Progenitor cell of endocrine pancreas (in vitro differentiated cells): ENCODE measurements at regions not wholly inside any gene's neighbourhood (a gene's known extent, or its start where the extent isn't known, plus 50 kb on each side); places are given as distances from the start of the nearest gene placed in this dataset.
"Not testable (repeated sequence)": the region's sequence is repeated elsewhere in the genome, so short reads cannot be mapped to it uniquely, and the experiment has no call there.

ENCODE experiments used
- DNase-seq: peaks from one replicate; pipeline ENCODE4 v3.0.0; 2021; ENCODE audit warnings: low spot score; ENCODE audit not compliant: unreplicated experiment
- H3K27ac Mint-ChIP-seq: 2 replicates; pipeline ENCODE4 v1.8.0; 2021; ENCODE audit warnings: mild to moderate bottlenecking, moderate library complexity, mixed read lengths
- H3K27me3 Mint-ChIP-seq: 2 replicates; pipeline ENCODE4 v1.8.0; 2021; ENCODE audit warnings: mixed read lengths
- H3K36me3 Mint-ChIP-seq: 2 replicates; pipeline ENCODE4 v1.8.0; 2022; ENCODE audit warnings: mixed read lengths; ENCODE audit not compliant: insufficient read depth
- H3K4me1 Mint-ChIP-seq: 2 replicates; pipeline ENCODE4 v1.8.0; 2021; ENCODE audit warnings: low read depth, mixed read lengths
- H3K4me3 Mint-ChIP-seq: 2 replicates; pipeline ENCODE4 v1.8.0; 2021; ENCODE audit warnings: low read depth, mild to moderate bottlenecking, moderate library complexity, mixed read lengths
- H3K9me3 Mint-ChIP-seq: 2 replicates; pipeline ENCODE4 v1.8.0; 2021; ENCODE audit warnings: low read depth, mixed read lengths
- TF ChIP-seq, protein P1 (sequence below): fragments of 200-600 bp; sonication (generic); IDR thresholded peaks from one replicate; pipeline ENCODE4 v1.5.0; 2021; ENCODE audit warnings: antibody characterized with exemption, mild to moderate bottlenecking; ENCODE audit not compliant: unreplicated experiment

- no peaks in the 10 kb centered on the region for H3K36me3 Mint-ChIP-seq
- H3K27ac Mint-ChIP-seq: no peak overlapping the region
- no peaks in the 10 kb centered on the region for H3K4me1 Mint-ChIP-seq
- no peaks in the 10 kb centered on the region for H3K27me3 Mint-ChIP-seq
- DNase-seq: no peak
- H3K9me3 Mint-ChIP-seq: peaks cover 7% of the 10 kb centered on the region
- TF ChIP-seq, protein P1, sequence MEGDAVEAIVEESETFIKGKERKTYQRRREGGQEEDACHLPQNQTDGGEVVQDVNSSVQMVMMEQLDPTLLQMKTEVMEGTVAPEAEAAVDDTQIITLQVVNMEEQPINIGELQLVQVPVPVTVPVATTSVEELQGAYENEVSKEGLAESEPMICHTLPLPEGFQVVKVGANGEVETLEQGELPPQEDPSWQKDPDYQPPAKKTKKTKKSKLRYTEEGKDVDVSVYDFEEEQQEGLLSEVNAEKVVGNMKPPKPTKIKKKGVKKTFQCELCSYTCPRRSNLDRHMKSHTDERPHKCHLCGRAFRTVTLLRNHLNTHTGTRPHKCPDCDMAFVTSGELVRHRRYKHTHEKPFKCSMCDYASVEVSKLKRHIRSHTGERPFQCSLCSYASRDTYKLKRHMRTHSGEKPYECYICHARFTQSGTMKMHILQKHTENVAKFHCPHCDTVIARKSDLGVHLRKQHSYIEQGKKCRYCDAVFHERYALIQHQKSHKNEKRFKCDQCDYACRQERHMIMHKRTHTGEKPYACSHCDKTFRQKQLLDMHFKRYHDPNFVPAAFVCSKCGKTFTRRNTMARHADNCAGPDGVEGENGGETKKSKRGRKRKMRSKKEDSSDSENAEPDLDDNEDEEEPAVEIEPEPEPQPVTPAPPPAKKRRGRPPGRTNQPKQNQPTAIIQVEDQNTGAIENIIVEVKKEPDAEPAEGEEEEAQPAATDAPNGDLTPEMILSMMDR: no peak
- H3K4me3 Mint-ChIP-seq: no peak overlapping the region
These were observed 121.2 kb upstream of the ST8SIA4 start for GRCh38 chr5:101024299-101024698.

GRCh38 chr5:101018299-101018698, 115.2 kb upstream of the ST8SIA4 start:
- no peaks in the 10 kb centered on the region for H3K9me3 Mint-ChIP-seq
- no peaks in the 10 kb centered on the region for H3K36me3 Mint-ChIP-seq
- no peak for DNase-seq
- H3K27ac Mint-ChIP-seq: no peak overlapping the region
- H3K4me3 Mint-ChIP-seq: no peak overlapping the region
- no peaks in the 10 kb centered on the region for H3K27me3 Mint-ChIP-seq
- TF ChIP-seq, protein P1: no peak
- H3K4me1 Mint-ChIP-seq: peaks cover 2% of the 10 kb centered on the region

DNA sequence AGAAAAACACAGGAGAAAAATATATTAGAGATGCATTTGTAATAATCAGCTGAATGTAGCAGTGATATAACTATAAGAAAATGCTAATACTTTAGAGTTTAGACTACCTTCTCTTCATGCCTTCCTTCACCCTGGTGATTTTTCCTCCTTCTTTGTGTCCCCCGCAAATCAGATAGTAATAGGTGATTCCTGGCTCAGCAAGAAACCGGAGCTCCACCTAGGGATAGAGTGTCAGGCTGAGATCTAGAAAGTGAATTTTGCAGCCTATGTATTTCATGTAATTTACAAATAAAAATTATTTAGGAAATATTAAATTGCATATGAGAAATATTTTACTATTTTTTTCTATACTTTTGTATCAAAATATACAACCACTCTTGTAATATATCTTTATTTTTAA, 109.8 kb upstream of the ST8SIA4 start:
- Mint-ChIP-seq H3K36me3 (no peaks in the 10 kb centered on the region), H3K9me3 (no peaks in the 10 kb centered on the region), H3K27ac (no peak overlapping the region), H3K4me3 (no peak overlapping the region), H3K4me1 (peaks cover 15% of the 10 kb centered on the region), H3K27me3 (no peaks in the 10 kb centered on the region)
- TF ChIP-seq, protein P1: peak; percentile 12
- no peak for DNase-seq

DNA sequence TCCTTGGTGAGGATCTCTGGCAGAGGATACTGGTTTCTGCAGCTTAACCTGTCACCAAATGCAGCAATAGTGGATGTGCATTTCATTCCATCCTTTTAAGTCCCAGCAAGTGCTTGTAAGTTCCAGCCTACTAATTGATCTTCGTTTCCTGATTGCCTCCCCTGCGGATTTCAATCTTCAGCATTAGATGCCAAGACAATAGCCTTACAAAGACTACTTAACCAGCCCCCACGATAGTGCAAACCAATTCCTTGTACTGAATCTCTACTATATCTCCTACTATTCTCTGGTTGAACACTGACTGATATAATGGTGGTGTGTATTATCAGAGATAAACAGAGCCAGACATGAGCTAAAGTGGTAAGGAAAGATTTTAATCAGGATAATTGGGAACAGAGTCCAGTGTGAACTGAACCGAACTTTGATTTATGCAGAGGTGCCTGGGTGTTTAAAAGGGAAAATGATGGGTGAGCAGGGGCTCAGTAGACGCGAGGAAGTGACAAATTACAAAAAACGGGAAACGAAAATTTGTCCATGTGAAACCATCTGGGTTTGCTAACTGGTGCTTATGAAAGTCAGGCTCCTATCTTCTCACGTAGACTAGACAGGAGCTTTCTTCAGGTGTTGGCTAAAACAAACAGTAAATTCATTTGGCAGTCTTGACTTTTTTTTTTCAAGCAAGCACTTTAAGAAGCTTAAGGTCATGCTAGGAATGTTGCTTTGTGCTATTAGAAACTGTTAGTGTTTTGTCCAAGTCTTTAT, 106.9 kb upstream of the ST8SIA4 start:
- Mint-ChIP-seq H3K36me3 (no peaks in the 10 kb centered on the region), H3K27ac (no peak overlapping the region), H3K9me3 (peaks cover 7% of the 10 kb centered on the region), H3K4me3 (no peak overlapping the region), H3K4me1 (peaks cover 15% of the 10 kb centered on the region), H3K27me3 (no peaks in the 10 kb centered on the region)
- TF ChIP-seq, protein P1: no peak
- DNase-seq: no peak

DNA sequence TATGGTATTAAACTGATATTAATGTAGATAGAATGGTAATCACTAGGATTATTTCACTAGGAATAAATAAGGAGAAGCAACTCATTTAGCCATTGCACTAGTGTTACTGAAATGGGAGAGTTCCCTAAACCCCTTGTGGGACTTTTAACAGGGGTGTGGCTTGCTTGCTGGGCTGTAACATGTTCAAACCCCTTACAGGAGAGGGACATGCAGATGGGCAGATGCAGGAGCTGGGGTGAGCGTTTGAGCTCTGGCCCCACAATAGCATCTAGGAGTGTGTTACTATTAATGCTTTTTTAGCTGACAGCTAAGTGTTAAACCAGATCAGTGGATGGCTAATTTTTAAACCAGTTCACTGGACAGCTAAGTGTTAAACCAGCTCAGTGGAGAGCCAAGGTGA, 89.3 kb upstream of the ST8SIA4 start:
- Mint-ChIP-seq H3K9me3 (peaks cover 9% of the 10 kb centered on the region), H3K27me3 (peaks cover 10% of the 10 kb centered on the region), H3K4me3 (no peak overlapping the region), H3K36me3 (no peaks in the 10 kb centered on the region), H3K4me1 (peaks cover 6% of the 10 kb centered on the region), H3K27ac (no peak overlapping the region)
- TF ChIP-seq, protein P1: no peak
- no peak for DNase-seq

DNA sequence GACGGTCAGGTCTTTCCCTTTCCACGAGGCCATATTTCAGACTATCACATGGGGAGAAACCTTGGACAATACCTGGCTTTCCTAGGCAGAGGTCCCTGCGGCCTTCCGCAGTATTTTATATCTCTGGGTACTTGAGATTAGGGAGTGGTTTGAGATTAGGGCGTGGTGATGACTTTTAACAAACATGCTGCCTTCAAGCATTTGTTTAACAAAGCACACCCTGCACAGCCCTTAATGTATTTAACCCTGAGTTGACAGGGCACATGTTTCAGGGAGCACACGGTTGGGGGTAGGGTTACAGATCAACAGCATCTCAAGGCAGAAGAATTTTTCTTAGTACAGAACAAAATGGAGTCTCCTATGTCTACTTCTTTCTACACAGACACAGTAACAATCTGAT, 80.5 kb upstream of the ST8SIA4 start:
- H3K36me3 Mint-ChIP-seq, H3K27ac Mint-ChIP-seq, H3K9me3 Mint-ChIP-seq, H3K4me3 Mint-ChIP-seq, DNase-seq, H3K4me1 Mint-ChIP-seq: not testable (repeated sequence)
- H3K27me3 Mint-ChIP-seq: peaks cover 18% of the 10 kb centered on the region
